H9 (cell line): ENCODE measurements at regions not wholly inside any gene's neighbourhood (a gene's known extent, or its start where the extent isn't known, plus 50 kb on each side); places are given as distances from the start of the nearest gene placed in this dataset.

Experiments used
- DNase-seq: peaks from one replicate; pipeline ENCODE4 v3.0.0-alpha.2; 2017
- H2AFZ ChIP-seq: one replicate; pipeline ENCODE4 v1.6.1; 2013; ENCODE audit warnings: mild to moderate bottlenecking, low read length, control low read depth, moderate library complexity
- H2AK5ac ChIP-seq: 2 replicates; pipeline ENCODE4 v1.6.1; 2013; ENCODE audit warnings: low read length, control low read depth, mixed read lengths; ENCODE audit not compliant: insufficient read length
- H2BK120ac ChIP-seq: one replicate; pipeline ENCODE4 v1.6.1; 2013; ENCODE audit warnings: low read depth, mild to moderate bottlenecking, low read length, control low read depth, inconsistent platforms; ENCODE audit not compliant: poor library complexity, severe bottlenecking
- H2BK12ac ChIP-seq: 2 replicates; pipeline ENCODE4 v1.6.1; 2013; ENCODE audit warnings: low read length, control low read depth, mixed read lengths, low read depth; ENCODE audit not compliant: insufficient read length
- H2BK15ac ChIP-seq: 2 replicates; pipeline ENCODE4 v1.6.1; 2013; ENCODE audit warnings: low read depth, low read length, control low read depth
- H2BK20ac ChIP-seq: one replicate; pipeline ENCODE4 v1.6.1; 2013; ENCODE audit warnings: low read depth, mild to moderate bottlenecking, low read length, control low read depth, inconsistent platforms; ENCODE audit not compliant: poor library complexity, severe bottlenecking
- H2BK5ac ChIP-seq: 2 replicates; pipeline ENCODE4 v1.6.1; 2013; ENCODE audit warnings: low read length, control low read depth, mixed read lengths; ENCODE audit not compliant: insufficient read length
- H3K14ac ChIP-seq: 2 replicates; pipeline ENCODE4 v1.6.1; 2013; ENCODE audit warnings: low read length, control low read depth; ENCODE audit not compliant: insufficient read depth
- H3K18ac ChIP-seq: 2 replicates; pipeline ENCODE4 v1.6.1; 2013; ENCODE audit warnings: low read depth, mild to moderate bottlenecking, mixed read lengths, low read length, control low read depth; ENCODE audit not compliant: insufficient read length
- H3K23ac ChIP-seq: 2 replicates; pipeline ENCODE4 v1.6.1; 2013; ENCODE audit warnings: low read length, control low read depth, mixed read lengths, low read depth; ENCODE audit not compliant: insufficient read length
- H3K23me2 ChIP-seq: 2 replicates; pipeline ENCODE4 v1.6.1; 2013; ENCODE audit warnings: low read depth, mild to moderate bottlenecking, mixed read lengths, low read length, control low read depth; ENCODE audit not compliant: insufficient read length, poor library complexity, severe bottlenecking
- H3K27ac ChIP-seq: 2 replicates; pipeline ENCODE4 v1.5.1; 2013; ENCODE audit warnings: low read length, control low read depth, mixed read lengths, low read depth; ENCODE audit not compliant: insufficient read length
- H3K27me3 ChIP-seq: 2 replicates; pipeline ENCODE4 v1.6.1; 2013; ENCODE audit warnings: low read length, control low read depth, inconsistent platforms; ENCODE audit not compliant: insufficient read depth
- H3K4ac ChIP-seq: 2 replicates; pipeline ENCODE4 v1.6.1; 2013; ENCODE audit warnings: low read depth, mild to moderate bottlenecking, control low read depth, inconsistent platforms, low read length, moderate library complexity
- H3K4me1 ChIP-seq: 2 replicates; pipeline ENCODE4 v1.6.1; 2013; ENCODE audit warnings: low read length, control low read depth, inconsistent platforms; ENCODE audit not compliant: insufficient read depth
- H3K4me2 ChIP-seq: 2 replicates; pipeline ENCODE4 v1.6.1; 2013; ENCODE audit warnings: low read length, control low read depth, mixed read lengths; ENCODE audit not compliant: insufficient read length, insufficient read depth
- H3K56ac ChIP-seq: 2 replicates; pipeline ENCODE4 v1.6.1; 2013; ENCODE audit warnings: low read depth, mild to moderate bottlenecking, mixed read lengths, low read length, control low read depth; ENCODE audit not compliant: insufficient read length
- H3K79me1 ChIP-seq: 2 replicates; pipeline ENCODE4 v1.6.1; 2013; ENCODE audit warnings: low read depth, mild to moderate bottlenecking, moderate library complexity, low read length, control low read depth, inconsistent platforms; ENCODE audit not compliant: insufficient read depth, poor library complexity, severe bottlenecking
- H3K79me2 ChIP-seq: 2 replicates; pipeline ENCODE4 v1.6.1; 2013; ENCODE audit warnings: low read length, control low read depth, inconsistent platforms; ENCODE audit not compliant: insufficient read depth
- H3K9ac ChIP-seq: 2 replicates; pipeline ENCODE4 v1.6.1; 2013; ENCODE audit warnings: low read length, control low read depth, mixed read lengths; ENCODE audit not compliant: insufficient read length; ENCODE audit errors: extremely low read depth
- H3K9me3 ChIP-seq: one replicate; pipeline ENCODE4 v1.6.1; 2013; ENCODE audit warnings: low read depth, low read length, inconsistent platforms; ENCODE audit not compliant: control insufficient read depth
- H3T11ph ChIP-seq: one replicate; pipeline ENCODE4 v1.6.1; 2013; ENCODE audit warnings: mild to moderate bottlenecking, low read length, control low read depth, inconsistent platforms
- H4K20me1 ChIP-seq: one replicate; pipeline ENCODE4 v1.6.1; 2013; ENCODE audit not compliant: control insufficient read depth, insufficient read length, insufficient read depth
- H4K5ac ChIP-seq: 2 replicates; pipeline ENCODE4 v1.6.1; 2013; ENCODE audit warnings: low read depth, mild to moderate bottlenecking, mixed read lengths, low read length, control low read depth; ENCODE audit not compliant: insufficient read length
- H4K8ac ChIP-seq: replicated peaks from 2 replicates; pipeline ENCODE4 v1.6.1; 2013; ENCODE audit warnings: low read length, control low read depth, mixed read lengths, low read depth; ENCODE audit not compliant: insufficient read length
- H4K91ac ChIP-seq: 2 replicates; pipeline ENCODE4 v1.6.1; 2013; ENCODE audit warnings: low read depth, mild to moderate bottlenecking, moderate library complexity, mixed read lengths, low read length, control low read depth; ENCODE audit not compliant: insufficient read length
- H3K27ac Mint-ChIP-seq, 3 experiments: 2 replicates in 2 of 3; 3 replicates in 1 of 3; pipeline ENCODE4 v1.8.0; 2020 to 2021; ENCODE audit warnings: mixed read lengths in 3 of 3, mild to moderate bottlenecking in 1 of 3, moderate library complexity in 1 of 3
- H3K27me3 Mint-ChIP-seq: 2 replicates; pipeline ENCODE4 v1.8.0; 2021; ENCODE audit warnings: low read depth, mild to moderate bottlenecking, moderate library complexity, mixed read lengths
- H3K36me3 Mint-ChIP-seq, 3 experiments: 2 replicates in 2 of 3; 3 replicates in 1 of 3; pipeline ENCODE4 v1.8.0; 2020 to 2021; ENCODE audit warnings: low read depth in 3 of 3, mixed read lengths in 3 of 3; ENCODE audit not compliant: insufficient read depth in 1 of 3
- H3K4me1 Mint-ChIP-seq, 2 experiments: 2 replicates each; pipeline ENCODE4 v1.8.0; 2020; ENCODE audit warnings: mixed read lengths in 2 of 2
- H3K4me3 Mint-ChIP-seq, 2 experiments: 2 replicates in 1 of 2; 3 replicates in 1 of 2; pipeline ENCODE4 v1.8.0; 2020 to 2021; ENCODE audit warnings: mild to moderate bottlenecking in 2 of 2, mixed read lengths in 2 of 2, moderate library complexity in 1 of 2
- H3K9me3 Mint-ChIP-seq, 2 experiments: 2 replicates in 1 of 2; 3 replicates in 1 of 2; pipeline ENCODE4 v1.8.0; 2020; ENCODE audit warnings: mild to moderate bottlenecking in 2 of 2, mixed read lengths in 2 of 2, moderate library complexity in 1 of 2
- WGBS: extraction: QIAGEN DNeasy Blood & Tissue Kit; methylation state at CpG from one replicate; pipeline ENCODE4 v1.1.7; 2013; ENCODE audit warnings: missing lambda C conversion rate, low lambda C conversion rate, mixed read lengths; ENCODE audit not compliant: insufficient read length; ENCODE audit errors: extremely low coverage; 5-methylcytosine and 5-hydroxymethylcytosine counted together
- TF ChIP-seq, protein P1 (sequence below): fragments of 200-600 bp; sonication (generic); conservative IDR thresholded peaks from 3 replicates; pipeline ENCODE4 v1.8.0; 2021; ENCODE audit warnings: antibody characterized with exemption, mild to moderate bottlenecking

DNA sequence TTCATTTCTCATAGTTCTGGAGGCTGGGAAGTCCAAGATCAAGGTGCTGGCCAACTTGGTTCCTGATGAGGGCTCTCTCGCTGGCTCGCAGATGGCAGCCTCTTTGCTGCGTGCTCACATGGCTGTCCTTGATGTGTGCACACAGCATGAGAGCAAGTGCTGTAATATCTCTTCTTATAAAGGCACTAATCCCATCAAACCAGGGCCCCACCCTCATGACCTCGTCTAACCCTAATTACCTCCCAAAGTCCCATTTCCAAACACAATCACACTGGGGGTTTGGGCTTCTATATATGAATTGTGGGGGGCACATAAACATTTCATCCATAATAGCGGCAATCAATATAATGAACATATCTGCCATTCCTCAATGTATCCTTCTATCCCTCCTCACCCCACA lies 1062.1 kb downstream of the BRD1 start:
- Mint-ChIP-seq H3K27me3 (peaks cover 2% of the 10 kb centered on the region), H3K9me3 (peaks cover 16 to 24% of the 10 kb centered on the region in 2 experiments), H3K4me1 (no peaks in the 10 kb centered on the region), H3K27ac (no peak overlapping the region), H3K36me3 (peaks cover 0 to 6% (median 0%) of the 10 kb centered on the region in 3 experiments; a peak in 3 of 7 replicates), H3K4me3 (no peak overlapping the region)
- Histone ChIP-seq H3K4me1 (no peaks in the 10 kb centered on the region), H3K9ac (no peak overlapping the region), H4K8ac (no peak overlapping the region), H2AK5ac (no peak overlapping the region), H3K79me1 (no peaks in the 10 kb centered on the region), H3K23ac (no peak overlapping the region), H3K27ac (no peak overlapping the region), H3K18ac (no peak overlapping the region), H2BK20ac (no peak overlapping the region), H3K4ac (no peak overlapping the region), H2BK5ac (no peak overlapping the region), H3K79me2 (no peaks in the 10 kb centered on the region), H3K14ac (no peak overlapping the region), H3K4me2 (no peak overlapping the region), H3K56ac (no peak overlapping the region), H3K27me3 (no peaks in the 10 kb centered on the region), H4K20me1 (no peaks in the 10 kb centered on the region), H3K23me2 (no peaks in the 10 kb centered on the region), H3T11ph (no peak overlapping the region), H3K9me3 (no peaks in the 10 kb centered on the region), H2BK15ac (no peak overlapping the region), H2AFZ (no peak overlapping the region), H4K5ac (no peak overlapping the region), H2BK12ac (no peak overlapping the region), H4K91ac (no peak overlapping the region), H2BK120ac (no peak overlapping the region)
- no peak for DNase-seq
- no CpG with 5 or more reads among the region's 5 CpGs for WGBS
- TF ChIP-seq, protein P1, sequence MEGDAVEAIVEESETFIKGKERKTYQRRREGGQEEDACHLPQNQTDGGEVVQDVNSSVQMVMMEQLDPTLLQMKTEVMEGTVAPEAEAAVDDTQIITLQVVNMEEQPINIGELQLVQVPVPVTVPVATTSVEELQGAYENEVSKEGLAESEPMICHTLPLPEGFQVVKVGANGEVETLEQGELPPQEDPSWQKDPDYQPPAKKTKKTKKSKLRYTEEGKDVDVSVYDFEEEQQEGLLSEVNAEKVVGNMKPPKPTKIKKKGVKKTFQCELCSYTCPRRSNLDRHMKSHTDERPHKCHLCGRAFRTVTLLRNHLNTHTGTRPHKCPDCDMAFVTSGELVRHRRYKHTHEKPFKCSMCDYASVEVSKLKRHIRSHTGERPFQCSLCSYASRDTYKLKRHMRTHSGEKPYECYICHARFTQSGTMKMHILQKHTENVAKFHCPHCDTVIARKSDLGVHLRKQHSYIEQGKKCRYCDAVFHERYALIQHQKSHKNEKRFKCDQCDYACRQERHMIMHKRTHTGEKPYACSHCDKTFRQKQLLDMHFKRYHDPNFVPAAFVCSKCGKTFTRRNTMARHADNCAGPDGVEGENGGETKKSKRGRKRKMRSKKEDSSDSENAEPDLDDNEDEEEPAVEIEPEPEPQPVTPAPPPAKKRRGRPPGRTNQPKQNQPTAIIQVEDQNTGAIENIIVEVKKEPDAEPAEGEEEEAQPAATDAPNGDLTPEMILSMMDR, result no peak
